ENCODE measurements at regions not wholly inside any gene's neighbourhood (a gene's known extent, or its start where the extent isn't known, plus 50 kb on each side); places are given as distances from the start of the nearest gene placed in this dataset.

DNA sequence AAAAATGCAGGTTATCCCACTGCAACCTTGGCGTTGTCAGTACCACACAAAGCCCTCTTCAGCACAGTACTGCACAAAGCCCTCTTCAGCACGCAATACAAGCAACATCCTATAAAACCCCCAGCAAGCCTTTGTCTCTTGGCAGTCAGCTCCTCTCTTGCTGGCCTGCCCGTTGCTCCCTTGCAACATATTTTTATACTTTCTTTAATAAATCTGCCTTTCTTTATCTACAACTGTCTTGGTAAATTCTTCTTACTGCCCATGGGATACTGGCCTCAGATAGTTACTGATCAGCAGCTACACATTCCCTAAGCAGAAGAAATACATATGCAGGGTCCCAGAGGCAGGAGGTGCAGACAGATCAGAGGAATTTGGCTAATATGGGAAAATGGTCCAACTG lies 70.5 kb upstream of the MAP3K4 start:
- H3K23ac ChIP-seq (ENCODE audit: insufficient read length), result no peak overlapping the region
- no peak overlapping the region for H2BK120ac ChIP-seq (replicated peaks; ENCODE audit: low read depth, low read length)
- H3K79me1 ChIP-seq (ENCODE audit: low read depth, low read length), result no peaks in the 10 kb centered on the region
- H3K4me3 ChIP-seq (ENCODE audit: extremely low read depth in 1 of 4, insufficient read depth in 2 of 4, low read depth in 3 of 4, low read length in 4 of 4), result no peak overlapping the region
- H3K56ac ChIP-seq (replicated peaks; ENCODE audit: insufficient read length, low read depth, low read length), result no peak overlapping the region
- no peak overlapping the region for H2AK5ac ChIP-seq (ENCODE audit: low read depth, low read length)
- POLR2A ChIA-PET (ENCODE audit: partially characterized antibody), result no interaction called here
- H3K4me1 ChIP-seq (replicated peaks in 1 of 4; ENCODE audit: control insufficient read depth in 3 of 4, insufficient read depth in 4 of 4, low read length in 3 of 4), result no peaks in the 10 kb centered on the region; a peak in 1 of 7 replicates
- no peaks in the 10 kb centered on the region for H4K20me1 ChIP-seq (replicated peaks in 1 of 2; ENCODE audit: control insufficient read depth in 1 of 2, insufficient read depth in 2 of 2, low read length in 2 of 2)
- no peaks in the 10 kb centered on the region for H3K36me3 ChIP-seq (ENCODE audit: control insufficient read depth in 2 of 4, insufficient read depth in 4 of 4, low read length in 3 of 4)
- CTCF ChIA-PET (ENCODE audit: partially characterized antibody), result interaction anchor here (1.0 to 2.2 kb wide), 2 partner anchors 14 to 43 kb away, joined by 3 to 5 read pairs; no protein-coding TSS in a partner anchor
- H2AFZ ChIP-seq (ENCODE audit: low read length), result no peak overlapping the region
- H2BK15ac ChIP-seq (ENCODE audit: low read length), result no peak overlapping the region
- no peak overlapping the region for H3K9ac ChIP-seq (replicated peaks in 1 of 4; ENCODE audit: extremely low read depth in 1 of 4, low read depth in 3 of 4, low read length in 3 of 4)
- H2BK5ac ChIP-seq (ENCODE audit: low read depth, low read length), result no peak overlapping the region
- H4K5ac ChIP-seq (ENCODE audit: insufficient read length, low read depth, low read length), result no peak overlapping the region
- H3K27me3 ChIP-seq (replicated peaks in 1 of 4; ENCODE audit: control insufficient read depth in 3 of 4, extremely low read depth in 1 of 4, insufficient read depth in 3 of 4, low read length in 3 of 4), result no peaks in the 10 kb centered on the region
- H3K14ac ChIP-seq (ENCODE audit: insufficient read length), result no peak overlapping the region
- no peak overlapping the region for H3K4ac ChIP-seq (replicated peaks; ENCODE audit: insufficient read length, low read depth, low read length)
- DNase-seq (ENCODE audit: low read depth in 1 of 2, low spot score in 2 of 2) (no peak), FAIRE-seq (no peak)
- no peak overlapping the region for H3K27ac ChIP-seq (ENCODE audit: low read depth, low read length)
- no peak overlapping the region for H3K18ac ChIP-seq (ENCODE audit: extremely low read depth, low read length)
- H3K23me2 ChIP-seq (ENCODE audit: low read depth, low read length), result no peaks in the 10 kb centered on the region
- H3K79me2 ChIP-seq (ENCODE audit: control insufficient read depth in 1 of 2, insufficient read depth in 2 of 2, low read length in 2 of 2), result no peaks in the 10 kb centered on the region
- no peak overlapping the region for H2BK12ac ChIP-seq (ENCODE audit: low read depth, low read length)
- H3K4me2 ChIP-seq (ENCODE audit: insufficient read depth in 1 of 2, low read depth in 2 of 2, low read length in 2 of 2), result no peak overlapping the region
- H2BK20ac ChIP-seq (ENCODE audit: low read length), result no peak overlapping the region
- WGBS, 2 experiments (ENCODE audit: extremely low coverage in 1 of 2, insufficient coverage in 1 of 2, insufficient read length in 1 of 2, insufficient replicate concordance in 2 of 2, low coverage in 1 of 2, low lambda C conversion rate in 2 of 2, missing lambda C conversion rate in 1 of 2), result 87% methylated on average over 3 of the region's 3 CpGs; no CpG with 5 or more reads in 1 of the 2 experiments
- H4K91ac ChIP-seq (replicated peaks; ENCODE audit: insufficient read length, low read length), result no peak overlapping the region
- H3K9me3 ChIP-seq (ENCODE audit: insufficient read depth in 2 of 2, low read depth in 1 of 2, low read length in 1 of 2), result peaks cover 3 to 11% of the 10 kb centered on the region in 2 experiments; a peak in 1 of 4 replicates
- H4K8ac ChIP-seq (ENCODE audit: extremely low read depth, insufficient read depth, low read length), result no peak overlapping the region
- no peak for TF ChIP-seq NRF1 (IDR thresholded peaks at IDR 0.05; ENCODE audit: low read depth, low read length)
- no peak for TF ChIP-seq BRCA1 (IDR thresholded peaks at IDR 0.05; ENCODE audit: low read depth, low read length)
- no peak for TF ChIP-seq JUN (IDR thresholded peaks at IDR 0.05; ENCODE audit: low read depth, low read length)
- TF ChIP-seq, protein P1, sequence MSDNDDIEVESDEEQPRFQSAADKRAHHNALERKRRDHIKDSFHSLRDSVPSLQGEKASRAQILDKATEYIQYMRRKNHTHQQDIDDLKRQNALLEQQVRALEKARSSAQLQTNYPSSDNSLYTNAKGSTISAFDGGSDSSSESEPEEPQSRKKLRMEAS (IDR thresholded peaks at IDR 0.05), result no peak
- TF ChIP-seq, protein P2, sequence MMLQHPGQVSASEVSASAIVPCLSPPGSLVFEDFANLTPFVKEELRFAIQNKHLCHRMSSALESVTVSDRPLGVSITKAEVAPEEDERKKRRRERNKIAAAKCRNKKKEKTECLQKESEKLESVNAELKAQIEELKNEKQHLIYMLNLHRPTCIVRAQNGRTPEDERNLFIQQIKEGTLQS (IDR thresholded peaks at IDR 0.05; ENCODE audit: insufficient read depth, low read depth, low read length), result no peak
- TF ChIP-seq KDM1A (IDR thresholded peaks at IDR 0.05; ENCODE audit: borderline replicate concordance, low read length), result no peak
- no peak for TF ChIP-seq CBX5 (IDR thresholded peaks at IDR 0.05; ENCODE audit: low read depth, low read length)
- TF ChIP-seq GTF2F1 (IDR thresholded peaks at IDR 0.05; ENCODE audit: borderline replicate concordance, low read depth, low read length), result no peak
- no peak for TF ChIP-seq ZNF274 (IDR thresholded peaks at IDR 0.05; ENCODE audit: borderline replicate concordance, extremely low read depth, low read length)
- no peak for TF ChIP-seq BCL11A (IDR thresholded peaks at IDR 0.05; ENCODE audit: low read depth in 2 of 2, low read length in 2 of 2)
- TF ChIP-seq BACH1 (IDR thresholded peaks at IDR 0.05; ENCODE audit: low read length), result no peak
- no peak for TF ChIP-seq SRF (IDR thresholded peaks at IDR 0.05; ENCODE audit: low read depth, low read length)
- TF ChIP-seq CHD2 (IDR thresholded peaks at IDR 0.05; ENCODE audit: low read length), result no peak
- TF ChIP-seq RFX5 (IDR thresholded peaks at IDR 0.05; ENCODE audit: borderline replicate concordance, low read depth, low read length), result no peak
- TF ChIP-seq RXRA (IDR thresholded peaks at IDR 0.05; ENCODE audit: insufficient read depth, low read depth, low read length), result no peak
